Astrocyte (in vitro differentiated cells and primary cell): ENCODE measurements at regions not wholly inside any gene's neighbourhood (a gene's known extent, or its start where the extent isn't known, plus 50 kb on each side); places are given as distances from the start of the nearest gene placed in this dataset.

Experiments used
- DNase-seq: peaks from one replicate; pipeline ENCODE4 v3.0.0-alpha.2; 2010; ENCODE audit warnings: low read depth
- FAIRE-seq: peaks from 2 replicates; lab custom pipeline; 2011; peaks lifted over from hg19 to GRCh38; lab: Jason Lieb, UNC
- H2AFZ ChIP-seq: 2 replicates; pipeline ENCODE4 v1.6.0; 2012; ENCODE audit warnings: low read depth, low read length, inconsistent platforms
- H3K27ac ChIP-seq: 2 replicates; pipeline ENCODE4 v1.5.1; 2011; ENCODE audit warnings: low read depth, low read length, inconsistent platforms
- H3K27me3 ChIP-seq: 2 replicates; pipeline ENCODE4 v1.6.0; 2011; ENCODE audit warnings: low read length, inconsistent platforms; ENCODE audit not compliant: insufficient read depth
- H3K36me3 ChIP-seq: 2 replicates; pipeline ENCODE4 v1.5.1; 2011; ENCODE audit warnings: low read length, inconsistent platforms; ENCODE audit not compliant: insufficient read depth
- H3K4me1 ChIP-seq: 2 replicates; pipeline ENCODE4 v1.5.1; 2011; ENCODE audit warnings: low read length, inconsistent platforms; ENCODE audit not compliant: insufficient read depth
- H3K4me2 ChIP-seq: 2 replicates; pipeline ENCODE4 v1.6.0; 2012; ENCODE audit warnings: low read length, inconsistent platforms
- H3K4me3 ChIP-seq: 2 replicates; pipeline ENCODE4 v1.5.1; 2011; ENCODE audit warnings: low read depth, mild to moderate bottlenecking, low read length, inconsistent platforms; ENCODE audit not compliant: insufficient read depth
- H3K79me2 ChIP-seq: 2 replicates; pipeline ENCODE4 v1.6.0; 2012; ENCODE audit warnings: mild to moderate bottlenecking, low read length, inconsistent platforms; ENCODE audit not compliant: insufficient read depth
- H3K9ac ChIP-seq: 2 replicates; pipeline ENCODE4 v1.6.0; 2012; ENCODE audit warnings: mild to moderate bottlenecking, low read length, inconsistent platforms
- H3K9me3 ChIP-seq: 2 replicates; pipeline ENCODE4 v1.5.1; 2012; ENCODE audit warnings: low read depth, mild to moderate bottlenecking, low read length, inconsistent platforms; ENCODE audit not compliant: insufficient read depth
- H4K20me1 ChIP-seq: 2 replicates; pipeline ENCODE4 v1.6.0; 2012; ENCODE audit warnings: low read length, inconsistent platforms; ENCODE audit not compliant: insufficient read depth
- H3K27ac Mint-ChIP-seq: one replicate; pipeline ENCODE4 v1.8.0; 2021; ENCODE audit warnings: mild to moderate bottlenecking, mixed read lengths; ENCODE audit not compliant: unreplicated experiment
- H3K27me3 Mint-ChIP-seq: one replicate; pipeline ENCODE4 v1.8.0; 2021; ENCODE audit warnings: low read depth, mixed read lengths; ENCODE audit not compliant: unreplicated experiment
- H3K36me3 Mint-ChIP-seq: one replicate; pipeline ENCODE4 v1.8.0; 2021; ENCODE audit warnings: low read depth, mixed read lengths; ENCODE audit not compliant: unreplicated experiment
- H3K4me1 Mint-ChIP-seq: one replicate; pipeline ENCODE4 v1.8.0; 2021; ENCODE audit warnings: low read depth, mixed read lengths; ENCODE audit not compliant: unreplicated experiment
- H3K4me3 Mint-ChIP-seq: one replicate; pipeline ENCODE4 v1.8.0; 2021; ENCODE audit warnings: mild to moderate bottlenecking, moderate library complexity, mixed read lengths; ENCODE audit not compliant: unreplicated experiment
- H3K9me3 Mint-ChIP-seq: one replicate; pipeline ENCODE4 v1.8.0; 2021; ENCODE audit warnings: mild to moderate bottlenecking, mixed read lengths; ENCODE audit not compliant: unreplicated experiment
- EZH2 ChIP-seq: IDR thresholded peaks from 2 replicates; pipeline ENCODE4 v1.6.1; 2012; ENCODE audit warnings: mild to moderate bottlenecking, low read length, inconsistent platforms; ENCODE audit not compliant: insufficient read depth
- TF ChIP-seq, protein P1 (sequence below): IDR thresholded peaks from 2 replicates; pipeline ENCODE4 v1.5.1; 2011; ENCODE audit warnings: low read depth, mild to moderate bottlenecking, inconsistent platforms, low read length, moderate library complexity; ENCODE audit not compliant: insufficient read depth

GRCh38 chr2:56709181-56709580 is 525.4 kb downstream of the CCDC85A start:
- H3K4me3 Mint-ChIP-seq: no peak overlapping the region
- H4K20me1 ChIP-seq: no peaks in the 10 kb centered on the region
- no peak overlapping the region for H3K27ac Mint-ChIP-seq
- H3K36me3 ChIP-seq: no peaks in the 10 kb centered on the region
- no peaks in the 10 kb centered on the region for H3K27me3 ChIP-seq
- no peak overlapping the region for H3K4me2 ChIP-seq
- no peaks in the 10 kb centered on the region for H3K27me3 Mint-ChIP-seq
- H3K79me2 ChIP-seq: no peaks in the 10 kb centered on the region
- TF ChIP-seq, protein P1, sequence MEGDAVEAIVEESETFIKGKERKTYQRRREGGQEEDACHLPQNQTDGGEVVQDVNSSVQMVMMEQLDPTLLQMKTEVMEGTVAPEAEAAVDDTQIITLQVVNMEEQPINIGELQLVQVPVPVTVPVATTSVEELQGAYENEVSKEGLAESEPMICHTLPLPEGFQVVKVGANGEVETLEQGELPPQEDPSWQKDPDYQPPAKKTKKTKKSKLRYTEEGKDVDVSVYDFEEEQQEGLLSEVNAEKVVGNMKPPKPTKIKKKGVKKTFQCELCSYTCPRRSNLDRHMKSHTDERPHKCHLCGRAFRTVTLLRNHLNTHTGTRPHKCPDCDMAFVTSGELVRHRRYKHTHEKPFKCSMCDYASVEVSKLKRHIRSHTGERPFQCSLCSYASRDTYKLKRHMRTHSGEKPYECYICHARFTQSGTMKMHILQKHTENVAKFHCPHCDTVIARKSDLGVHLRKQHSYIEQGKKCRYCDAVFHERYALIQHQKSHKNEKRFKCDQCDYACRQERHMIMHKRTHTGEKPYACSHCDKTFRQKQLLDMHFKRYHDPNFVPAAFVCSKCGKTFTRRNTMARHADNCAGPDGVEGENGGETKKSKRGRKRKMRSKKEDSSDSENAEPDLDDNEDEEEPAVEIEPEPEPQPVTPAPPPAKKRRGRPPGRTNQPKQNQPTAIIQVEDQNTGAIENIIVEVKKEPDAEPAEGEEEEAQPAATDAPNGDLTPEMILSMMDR: no peak
- TF ChIP-seq EZH2: no peak
- H3K36me3 Mint-ChIP-seq: no peaks in the 10 kb centered on the region
- FAIRE-seq: no peak
- no peaks in the 10 kb centered on the region for H3K9me3 Mint-ChIP-seq
- no peak overlapping the region for H3K27ac ChIP-seq
- peaks cover 11% of the 10 kb centered on the region for H3K4me1 Mint-ChIP-seq
- no peaks in the 10 kb centered on the region for H3K4me1 ChIP-seq
- H2AFZ ChIP-seq: no peak overlapping the region
- DNase-seq: peak; percentile 53
- no peak overlapping the region for H3K9ac ChIP-seq
- no peak overlapping the region for H3K4me3 ChIP-seq
- H3K9me3 ChIP-seq: no peaks in the 10 kb centered on the region

GRCh38 chr2:56713161-56713676 is 529.4 kb downstream of the CCDC85A start:
- no peaks in the 10 kb centered on the region for H3K9me3 ChIP-seq
- no peaks in the 10 kb centered on the region for H3K36me3 Mint-ChIP-seq
- no peaks in the 10 kb centered on the region for H3K36me3 ChIP-seq
- no peaks in the 10 kb centered on the region for H3K27me3 Mint-ChIP-seq
- H4K20me1 ChIP-seq: no peaks in the 10 kb centered on the region
- no peak overlapping the region for H3K4me3 Mint-ChIP-seq
- DNase-seq: peak; percentile 96
- peak overlapping the region; percentile 58 for H3K4me2 ChIP-seq
- TF ChIP-seq, protein P1: no peak
- TF ChIP-seq EZH2: no peak
- peaks cover 2% of the 10 kb centered on the region for H3K9me3 Mint-ChIP-seq
- H3K27ac Mint-ChIP-seq: peak overlapping the region; percentile 28
- H3K27me3 ChIP-seq: no peaks in the 10 kb centered on the region
- H3K9ac ChIP-seq: no peak overlapping the region
- peak; percentile 23 for FAIRE-seq
- no peaks in the 10 kb centered on the region for H3K79me2 ChIP-seq
- peaks cover 11% of the 10 kb centered on the region for H3K4me1 Mint-ChIP-seq
- H3K4me3 ChIP-seq: peak overlapping the region; percentile 5
- peak overlapping the region; percentile 84 for H3K27ac ChIP-seq
- H2AFZ ChIP-seq: no peak overlapping the region
- no peaks in the 10 kb centered on the region for H3K4me1 ChIP-seq

DNA sequence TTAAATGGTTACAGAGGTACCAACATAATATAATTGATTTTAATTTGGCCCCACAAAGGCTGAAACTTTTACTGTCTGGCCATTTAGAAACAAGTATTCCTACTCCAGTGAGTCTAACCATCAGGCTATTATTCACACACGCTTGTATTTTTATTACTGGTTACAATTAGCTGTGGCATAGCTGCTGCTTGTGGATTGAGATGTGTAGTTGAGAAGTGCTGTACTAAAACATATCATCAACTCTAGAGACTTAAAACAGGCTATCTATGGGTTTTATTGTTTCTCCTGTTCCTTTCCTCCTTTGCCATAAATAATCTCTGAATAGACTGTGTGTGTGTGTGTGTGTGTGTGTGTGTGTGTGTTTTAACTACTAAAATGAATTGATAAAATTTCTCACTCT is 530.2 kb downstream of the CCDC85A start:
- no peaks in the 10 kb centered on the region for H4K20me1 ChIP-seq
- Mint-ChIP-seq H3K9me3 (peaks cover 2% of the 10 kb centered on the region), H3K36me3 (no peaks in the 10 kb centered on the region), H3K4me3 (no peak overlapping the region), H3K27ac (no peak overlapping the region), H3K27me3 (no peaks in the 10 kb centered on the region), H3K4me1 (peaks cover 11% of the 10 kb centered on the region)
- DNase-seq (no peak), FAIRE-seq (no peak)
- no peak overlapping the region for H2AFZ ChIP-seq
- no peaks in the 10 kb centered on the region for H3K79me2 ChIP-seq
- H3K4me2 ChIP-seq: peak overlapping the region; percentile 42
- no peaks in the 10 kb centered on the region for H3K9me3 ChIP-seq
- H3K4me3 ChIP-seq: no peak overlapping the region
- H3K4me1 ChIP-seq: no peaks in the 10 kb centered on the region
- H3K27ac ChIP-seq: peak overlapping the region; percentile 84
- no peaks in the 10 kb centered on the region for H3K36me3 ChIP-seq
- H3K9ac ChIP-seq: no peak overlapping the region
- TF ChIP-seq EZH2: no peak
- TF ChIP-seq, protein P1: no peak
- H3K27me3 ChIP-seq: no peaks in the 10 kb centered on the region
